ENCODE measurements at regions not wholly inside any gene's neighbourhood (a gene's known extent, or its start where the extent isn't known, plus 50 kb on each side); places are given as distances from the start of the nearest gene placed in this dataset.
"Not testable (repeated sequence)": the region's sequence is repeated elsewhere in the genome, so short reads cannot be mapped to it uniquely, and the experiment has no call there.

DNA sequence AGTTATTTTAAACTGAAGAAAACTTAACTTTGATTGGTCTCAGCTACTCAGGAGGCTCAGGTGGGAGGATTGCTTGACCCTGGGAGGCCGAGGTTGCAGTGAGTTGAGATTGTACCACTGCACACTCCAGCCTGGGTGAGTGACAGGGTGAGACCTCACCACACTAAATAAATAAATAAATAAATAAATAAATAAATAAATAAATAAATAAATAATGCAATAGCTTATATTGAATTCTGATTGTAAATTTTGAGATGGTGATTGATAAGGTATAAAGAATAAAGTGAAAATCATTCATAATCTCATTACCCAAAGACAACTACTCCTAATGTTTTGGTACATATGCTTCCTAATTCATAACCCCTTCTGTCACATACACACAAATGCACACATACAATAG is 58.1 kb downstream of the TUBA3C start:
- DNase-seq = no peak

DNA sequence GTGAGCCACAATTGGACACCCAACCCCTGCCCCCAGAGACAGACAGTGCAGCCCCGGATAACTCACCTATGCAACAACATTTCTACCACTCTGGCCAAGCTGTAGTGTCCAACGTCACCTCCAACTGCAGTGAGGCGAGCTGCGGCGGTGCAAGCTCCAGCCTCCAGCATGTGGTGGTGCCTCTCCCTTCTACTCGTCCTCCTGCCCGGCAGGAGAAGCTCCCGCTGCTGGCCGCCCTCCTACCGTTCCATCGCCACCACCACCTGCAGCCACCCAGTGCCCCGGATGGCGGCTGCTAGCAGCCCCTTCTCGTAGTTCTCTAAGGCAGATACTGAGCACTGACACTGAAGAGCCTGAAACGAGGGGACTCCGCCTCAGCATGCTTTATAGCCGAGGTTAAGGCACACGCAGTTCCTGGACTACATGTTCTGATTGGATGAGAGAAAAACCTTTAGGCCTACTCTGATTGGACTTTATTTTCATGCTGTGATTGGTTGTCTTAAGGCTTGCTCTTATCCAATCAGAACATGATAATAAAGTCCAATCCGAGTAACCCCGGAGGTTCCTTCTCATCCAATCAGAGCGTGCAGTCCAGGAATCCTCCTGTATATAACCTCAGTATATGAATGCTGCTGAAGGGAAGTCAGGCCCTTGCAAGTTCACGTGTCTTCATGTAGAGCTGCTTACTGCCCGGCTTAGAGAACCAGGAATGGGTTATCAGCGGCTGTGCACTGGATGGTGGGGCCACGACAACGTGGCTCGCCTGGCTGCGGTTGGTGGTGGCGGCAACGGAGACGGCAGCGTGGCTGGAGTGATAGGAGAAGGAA is 63.5 kb downstream of the TUBA3C start:
- no peak for DNase-seq

DNA sequence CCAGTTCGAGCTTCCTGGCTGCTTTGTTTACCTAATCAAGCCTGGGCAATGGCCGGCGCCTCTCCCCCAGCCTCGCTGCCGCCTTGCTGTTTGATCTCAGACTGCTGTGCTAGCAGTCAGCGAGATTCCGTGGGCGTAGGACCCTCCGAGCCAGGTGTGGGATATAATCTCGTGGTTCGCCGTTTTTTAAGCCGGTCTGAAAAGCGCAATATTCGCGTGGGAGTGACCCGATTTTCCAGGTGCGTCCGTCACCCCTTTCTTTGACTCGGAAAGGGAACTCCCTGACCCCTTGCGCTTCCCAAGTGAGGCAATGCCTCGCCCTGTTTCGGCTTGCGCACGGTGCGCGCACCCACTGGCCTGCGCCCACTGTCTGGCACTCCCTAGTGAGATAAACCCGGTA is 72.4 kb downstream of the TUBA3C start:
- not testable (repeated sequence) for DNase-seq

DNA sequence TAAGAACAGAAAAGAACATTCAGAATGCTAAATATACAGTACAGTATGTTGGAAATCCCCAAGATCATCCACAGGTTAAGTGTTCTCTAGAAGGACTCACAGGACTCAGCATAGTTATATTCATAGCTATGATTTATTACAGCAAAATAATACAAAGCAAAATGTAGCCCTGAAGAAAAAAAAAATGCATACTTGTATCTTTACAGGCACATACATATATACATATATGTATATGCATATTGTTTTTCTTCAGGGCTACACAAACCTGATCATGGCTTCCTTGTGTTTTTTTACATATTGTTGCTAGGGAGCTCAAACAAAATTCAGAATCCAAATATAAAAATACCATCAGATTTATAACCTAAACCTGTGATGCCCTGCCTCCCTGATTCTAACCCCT is 78.5 kb downstream of the TUBA3C start:
- no peak for DNase-seq

DNA sequence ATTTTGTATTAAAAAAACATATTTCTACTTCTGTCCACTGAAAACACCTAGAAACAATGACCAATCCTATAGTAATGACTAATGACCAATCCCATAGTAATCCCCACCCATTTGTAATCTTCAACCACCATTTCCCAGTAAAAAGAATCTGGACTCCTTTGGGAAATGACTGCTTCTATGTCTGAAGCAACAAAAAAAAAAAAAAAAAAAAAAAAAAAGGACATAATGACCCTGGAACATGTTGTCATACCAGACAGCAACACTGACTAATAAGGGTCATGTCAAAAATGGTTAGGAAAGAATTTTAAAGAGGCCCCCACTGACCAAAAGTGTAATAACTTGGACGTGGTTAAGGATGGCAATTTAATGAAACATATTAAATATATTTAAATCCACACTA is 88.3 kb downstream of the TUBA3C start:
- DNase-seq = no peak

DNA sequence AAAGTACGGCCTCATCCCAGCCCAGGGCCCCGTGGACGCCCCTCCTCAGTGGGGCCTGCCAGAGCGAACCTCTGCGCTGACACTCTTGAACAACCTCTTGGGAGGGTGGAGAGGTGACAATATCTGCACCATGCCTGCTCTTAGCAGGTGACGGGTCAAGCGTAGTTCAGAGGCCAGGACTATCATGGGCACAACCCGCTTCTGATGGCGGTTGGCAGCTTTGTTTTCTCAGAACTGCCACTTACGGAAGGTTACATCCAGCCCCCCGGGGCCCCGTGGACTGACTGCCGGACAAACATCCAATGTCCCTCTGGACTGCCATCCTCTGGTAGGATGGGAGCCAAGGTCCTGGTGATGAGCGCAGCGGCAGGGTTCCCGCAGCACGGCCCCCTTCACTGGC is 91.1 kb downstream of the TUBA3C start:
- DNase-seq = no peak

DNA sequence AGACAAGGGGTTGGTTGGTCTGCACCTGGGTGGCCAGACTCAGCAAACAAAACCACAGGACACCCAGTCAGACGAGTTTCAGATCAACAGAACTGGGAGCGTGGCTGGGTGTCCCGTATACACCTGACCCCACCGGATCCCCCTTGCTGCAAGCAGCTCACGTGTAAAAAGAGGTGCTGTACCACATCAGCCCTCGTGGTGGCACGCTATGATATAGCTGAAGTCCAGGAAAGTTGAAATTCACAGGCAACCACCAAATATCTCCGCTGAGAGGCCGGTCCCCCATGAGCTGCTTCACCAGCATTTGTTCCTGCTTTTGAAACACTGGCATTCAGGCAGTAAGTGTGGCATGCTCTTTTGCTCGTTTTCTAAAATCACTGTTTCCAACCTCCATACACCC is 92.3 kb downstream of the TUBA3C start:
- peak in 1 of 2 experiments; percentile 18 for DNase-seq

DNA sequence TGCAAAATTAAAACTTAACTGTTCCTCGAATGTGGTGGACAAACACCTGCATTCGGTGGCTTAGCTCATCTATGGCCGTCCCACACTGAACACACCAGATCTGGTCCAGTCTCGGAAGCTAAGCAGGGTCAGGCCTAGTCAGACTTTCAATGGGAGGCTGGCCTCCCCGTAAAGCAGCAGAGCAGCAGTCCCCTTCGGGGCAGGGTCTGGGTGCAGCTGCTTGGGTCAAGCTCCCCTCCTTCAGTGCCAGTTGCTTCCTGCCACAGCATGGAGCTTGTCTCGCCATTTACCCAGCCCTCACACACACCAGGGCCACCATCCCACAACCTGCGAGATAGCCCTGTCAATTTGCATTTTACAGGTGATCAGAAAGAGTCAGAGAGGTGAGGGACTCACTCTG is 93.2 kb downstream of the TUBA3C start:
- no peak for DNase-seq

DNA sequence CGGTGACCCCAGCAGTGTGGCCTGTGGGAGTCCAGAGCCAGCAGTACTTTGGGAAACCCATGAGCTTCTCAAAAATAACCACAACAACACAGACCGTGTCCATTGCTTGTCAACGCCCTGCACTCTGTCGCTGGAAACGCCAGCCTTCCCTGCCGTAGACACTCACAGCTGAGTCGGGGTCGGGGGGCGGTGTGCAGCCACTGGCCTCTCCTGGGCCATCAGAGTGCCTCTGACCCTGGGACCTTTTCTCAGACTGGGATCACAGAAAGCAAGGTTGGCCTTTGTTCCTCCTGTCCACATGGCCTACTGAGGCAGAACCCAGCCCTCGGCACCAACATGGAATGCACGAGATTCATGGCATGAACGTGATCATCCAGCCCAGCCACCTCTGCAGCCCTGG is 95.7 kb downstream of the TUBA3C start:
- DNase-seq = no peak

DNA sequence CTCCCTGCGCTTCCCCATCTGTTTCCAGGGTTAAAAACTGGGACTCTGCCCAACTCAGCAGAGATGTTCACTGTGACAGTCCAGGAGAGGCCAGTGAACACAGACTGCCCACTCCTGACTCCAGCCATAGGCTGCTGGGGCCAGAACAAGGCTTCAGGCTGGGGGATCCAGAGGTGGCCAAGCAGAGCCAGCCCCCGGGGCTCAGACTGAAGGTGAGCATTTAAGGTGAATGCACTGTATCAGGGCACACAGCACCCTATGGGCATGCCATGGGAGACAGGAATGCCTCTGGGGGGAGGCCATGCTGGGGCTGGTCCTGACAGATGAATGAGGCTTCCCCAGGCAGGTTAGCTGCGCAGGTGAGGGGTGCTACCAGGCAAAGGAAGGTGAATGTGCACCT is 96.4 kb downstream of the TUBA3C start:
- no peak for DNase-seq

DNA sequence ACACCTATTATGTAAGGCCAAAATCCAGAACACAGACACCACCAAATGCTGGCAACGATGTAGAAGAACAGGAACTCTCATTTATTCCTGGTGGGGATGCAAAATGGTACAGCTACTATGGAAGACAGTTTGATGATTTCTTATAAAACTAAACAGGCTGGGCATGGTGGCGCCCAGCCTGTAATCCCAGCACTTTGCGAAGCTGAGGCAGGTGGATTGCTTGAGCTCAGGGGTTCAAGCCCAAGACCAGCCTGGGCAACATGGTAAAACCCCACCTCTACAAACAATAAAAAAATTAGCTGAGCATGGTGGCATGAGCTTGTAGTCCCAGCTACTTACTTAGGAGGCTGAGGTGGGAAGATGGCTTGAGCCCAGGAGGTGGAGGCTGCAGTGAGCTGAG is 98.3 kb downstream of the TUBA3C start:
- no peak for DNase-seq

DNA sequence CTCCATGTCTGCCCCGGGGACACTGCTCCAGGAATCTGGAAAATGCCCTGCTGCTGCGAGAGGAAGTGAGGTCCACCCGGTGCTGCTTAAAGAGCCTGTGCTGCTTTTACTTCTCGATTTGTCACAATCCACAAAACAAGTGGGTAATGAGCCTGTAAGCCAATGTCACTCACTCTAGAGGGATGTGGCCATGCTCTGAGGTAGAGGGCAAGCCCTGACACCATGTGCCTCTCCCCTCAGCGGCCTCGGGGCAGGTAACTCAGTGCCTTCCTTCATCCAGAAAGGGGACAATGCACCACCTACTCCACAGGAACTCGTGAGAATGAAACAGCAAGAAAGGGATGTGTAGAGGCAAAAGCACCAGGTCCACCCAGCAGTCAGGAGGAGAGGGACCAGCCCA is 106.2 kb downstream of the TUBA3C start:
- DNase-seq = no peak

DNA sequence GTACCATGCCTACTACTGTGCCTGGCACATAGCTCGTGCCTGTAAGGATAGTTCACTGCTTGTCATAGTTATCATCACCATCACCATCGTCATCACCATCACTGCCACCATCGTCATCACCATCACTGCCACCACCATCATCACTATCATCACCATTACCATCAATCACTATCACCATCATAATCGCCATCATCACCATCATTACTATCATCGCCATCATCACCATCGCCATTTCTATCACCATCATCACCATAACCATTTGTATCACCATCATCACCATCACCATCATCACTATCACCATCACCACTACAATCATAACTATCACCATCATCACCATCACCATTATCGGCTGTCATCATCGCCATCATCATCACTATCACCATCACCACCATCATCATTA is 107.1 kb downstream of the TUBA3C start:
- DNase-seq = no peak

DNA sequence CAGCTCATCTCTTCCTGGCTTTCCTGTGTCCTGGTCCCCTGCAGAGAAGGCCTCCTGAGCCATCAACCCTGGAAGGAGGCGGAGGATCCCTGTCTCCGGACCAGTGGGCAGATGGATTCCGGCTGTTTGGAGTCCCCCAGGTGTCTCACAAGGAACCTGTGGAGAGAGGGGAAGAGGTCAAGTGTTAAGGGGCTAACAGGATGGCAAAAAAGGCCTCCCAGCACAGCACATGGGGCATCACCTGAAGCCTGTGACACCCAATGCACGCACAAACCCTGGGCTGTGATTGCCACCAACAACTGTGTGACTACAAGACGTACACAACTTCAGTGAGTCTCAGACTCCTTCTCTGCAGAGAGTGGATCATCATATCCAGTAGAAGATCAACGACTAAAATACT is 107.5 kb downstream of the TUBA3C start:
- DNase-seq = not testable (repeated sequence)

DNA sequence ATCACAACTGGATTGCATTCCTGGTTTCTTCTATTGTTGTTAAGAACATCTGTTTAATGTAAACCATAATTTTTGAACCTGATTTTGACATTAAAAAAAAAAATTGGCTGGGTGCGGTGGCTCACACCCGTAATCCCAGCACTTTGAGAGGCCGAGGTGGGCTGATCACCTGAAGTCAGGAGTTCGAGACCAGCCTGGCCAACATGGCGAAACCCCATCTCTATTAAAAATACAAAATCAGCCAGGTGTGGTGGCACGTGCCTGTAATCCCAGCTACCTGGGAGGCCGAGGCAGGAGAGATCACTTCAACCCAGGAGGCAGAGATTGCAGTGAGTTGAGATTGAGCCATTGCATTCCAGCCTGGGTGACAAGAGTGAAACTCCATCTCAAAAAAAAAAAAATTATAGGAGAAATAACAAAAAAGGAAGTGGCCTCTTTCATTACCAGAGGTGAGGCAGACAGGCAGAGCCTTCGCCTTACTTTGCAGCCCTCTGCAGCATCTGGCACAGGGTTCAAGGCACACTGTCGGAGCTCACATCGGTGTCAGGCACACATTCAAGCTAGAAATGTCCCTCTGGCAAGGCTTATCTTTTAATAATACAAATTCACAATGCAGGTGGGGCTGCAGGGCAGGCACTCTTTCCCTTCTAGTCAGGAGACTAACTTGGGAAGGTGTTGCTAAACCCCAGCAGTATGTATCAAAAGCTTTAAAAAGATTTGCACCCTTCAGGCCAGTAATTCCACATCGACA is 108.5 kb downstream of the TUBA3C start:
- not testable (repeated sequence) for DNase-seq

DNA sequence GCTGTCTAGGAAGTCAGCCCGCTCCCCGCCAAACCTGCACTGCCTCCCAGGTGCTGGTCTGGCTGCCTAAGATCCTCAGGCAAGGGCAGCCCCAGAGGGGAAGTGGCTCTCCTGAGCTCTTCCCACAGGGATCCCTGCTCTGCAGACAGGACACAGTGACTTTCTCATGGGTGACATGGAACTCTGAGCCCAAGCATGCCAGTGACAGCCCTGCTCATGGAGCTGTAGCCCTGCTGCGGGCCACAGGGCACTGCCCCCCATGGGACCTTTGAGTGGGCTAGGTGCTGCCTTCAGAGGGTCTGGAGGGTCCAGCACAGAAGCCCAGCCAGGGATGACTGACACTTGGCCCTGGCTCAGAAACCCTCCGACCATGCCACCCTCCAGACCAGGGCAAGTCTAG is 109.1 kb downstream of the TUBA3C start:
- DNase-seq = no peak

DNA sequence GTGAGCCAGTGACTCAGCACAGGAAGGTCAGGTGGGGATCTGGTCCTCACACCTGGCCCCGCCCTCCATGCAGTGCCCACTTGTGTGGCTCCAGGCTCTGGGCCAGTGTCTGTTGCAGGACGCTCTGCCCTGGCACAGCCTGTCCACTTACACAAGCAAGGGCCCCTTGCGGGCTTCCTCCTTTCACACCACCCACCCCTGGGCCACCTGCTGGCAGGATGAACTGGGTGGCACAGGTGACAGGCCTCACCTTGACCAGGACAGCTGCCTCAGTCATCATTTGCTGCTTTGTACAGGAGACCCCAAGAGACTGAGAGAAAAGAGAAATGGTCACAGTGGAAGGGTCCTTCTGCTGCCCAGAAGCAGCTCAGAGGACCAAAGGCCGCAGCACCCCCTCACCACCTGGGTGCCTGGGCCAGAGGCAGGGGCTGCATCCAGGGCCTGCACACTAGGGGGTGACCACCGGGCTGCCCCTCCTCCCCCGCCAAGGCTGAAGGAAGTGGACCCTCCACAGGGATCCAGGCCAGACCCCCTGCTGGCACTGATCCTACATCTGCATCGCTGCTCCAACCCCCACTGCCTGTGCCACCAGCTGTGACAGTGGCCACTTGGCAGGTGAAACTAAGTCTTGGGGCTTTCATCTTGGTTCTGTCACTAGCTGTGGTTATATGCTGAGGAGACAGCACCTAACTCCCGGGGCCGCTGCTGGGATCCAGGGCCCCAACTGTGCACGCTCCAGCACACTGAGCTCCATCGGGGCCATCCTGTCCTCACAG is 110.3 kb downstream of the TUBA3C start:
- DNase-seq = no peak

DNA sequence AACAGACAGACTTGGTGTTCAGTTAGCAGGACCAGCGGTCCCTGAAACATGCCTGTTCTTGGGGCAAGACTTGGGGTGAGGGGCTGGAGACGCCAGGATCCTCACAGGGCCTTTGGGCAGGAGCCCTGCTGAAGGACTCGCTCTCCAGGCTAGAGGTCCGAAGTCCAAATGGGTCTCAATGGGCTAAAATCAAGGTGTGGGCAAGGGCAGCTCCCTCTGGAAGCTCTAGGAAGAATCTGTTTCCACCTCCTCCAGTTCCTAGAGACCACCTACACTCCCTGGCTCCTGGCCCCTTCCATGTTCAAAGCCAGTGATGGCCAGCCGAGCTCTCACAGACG is 111.3 kb downstream of the TUBA3C start:
- no peak for DNase-seq

DNA sequence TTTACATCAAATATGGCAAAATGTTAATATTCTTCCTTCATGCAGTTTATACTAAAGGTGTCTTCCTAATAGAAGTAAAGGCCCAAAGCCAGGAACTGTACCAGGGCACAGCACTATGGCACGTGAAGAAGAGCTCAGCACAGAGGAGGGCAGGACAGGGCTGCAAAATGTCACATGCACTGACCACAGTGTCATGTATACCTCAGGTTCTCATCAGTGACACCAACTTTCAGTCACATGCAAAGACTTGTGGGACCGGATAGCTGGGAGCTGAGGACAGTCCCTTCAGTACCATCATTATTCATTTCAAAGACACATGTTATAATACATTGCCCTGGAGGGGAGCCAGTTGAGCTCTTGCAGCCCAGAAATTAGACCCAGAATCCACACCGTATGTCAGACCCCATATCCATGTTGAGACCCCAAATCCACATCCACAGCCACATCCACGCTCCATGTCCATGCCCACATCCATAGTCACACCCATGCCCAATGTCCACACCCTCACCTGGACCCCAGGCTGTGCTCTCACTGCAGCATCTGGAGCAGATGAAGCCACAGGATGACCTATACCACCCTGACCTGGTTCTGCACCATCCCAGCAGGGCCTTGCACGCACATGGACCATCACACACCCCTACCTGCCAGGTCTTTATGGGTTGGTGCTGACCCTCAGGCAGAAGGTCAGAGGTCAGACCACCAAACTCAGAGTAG is 111.8 kb downstream of the TUBA3C start:
- no peak for DNase-seq

DNA sequence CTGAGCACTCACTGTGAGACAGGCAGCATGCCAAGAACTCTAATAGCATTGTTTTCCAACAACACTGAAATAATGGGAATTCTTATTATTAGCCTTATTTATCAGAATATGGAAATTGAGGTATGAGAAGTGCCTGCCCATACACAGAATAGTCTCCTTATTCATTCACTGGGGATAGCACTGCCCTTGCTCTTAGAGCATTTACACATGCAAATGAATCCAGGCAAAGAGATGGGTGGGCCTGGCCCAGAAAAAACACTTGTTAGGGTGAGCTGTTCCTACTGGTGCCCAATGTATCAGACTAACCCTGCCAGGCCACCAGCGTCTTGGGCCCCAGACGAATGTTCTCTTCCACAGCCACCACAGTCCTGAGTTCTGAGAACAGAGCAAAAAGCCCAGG is 112.9 kb downstream of the TUBA3C start:
- no peak for DNase-seq

DNA sequence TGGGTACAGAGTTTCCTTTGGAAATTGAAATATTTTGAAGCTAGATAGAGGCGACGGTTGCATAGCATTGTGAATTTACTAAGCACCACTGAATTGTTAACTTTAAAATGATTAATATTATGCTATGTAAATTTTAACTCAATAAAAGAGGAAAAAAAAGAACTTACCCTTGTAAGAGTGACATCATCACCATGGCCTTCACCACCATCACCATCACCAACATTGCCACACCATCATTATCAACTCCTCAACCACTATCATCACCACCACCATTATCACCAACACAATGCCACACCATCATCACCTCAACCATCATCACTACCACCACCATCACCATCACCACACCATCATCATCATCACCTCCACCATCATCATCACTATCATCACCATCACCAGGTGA is 113.9 kb downstream of the TUBA3C start:
- DNase-seq = no peak

DNA sequence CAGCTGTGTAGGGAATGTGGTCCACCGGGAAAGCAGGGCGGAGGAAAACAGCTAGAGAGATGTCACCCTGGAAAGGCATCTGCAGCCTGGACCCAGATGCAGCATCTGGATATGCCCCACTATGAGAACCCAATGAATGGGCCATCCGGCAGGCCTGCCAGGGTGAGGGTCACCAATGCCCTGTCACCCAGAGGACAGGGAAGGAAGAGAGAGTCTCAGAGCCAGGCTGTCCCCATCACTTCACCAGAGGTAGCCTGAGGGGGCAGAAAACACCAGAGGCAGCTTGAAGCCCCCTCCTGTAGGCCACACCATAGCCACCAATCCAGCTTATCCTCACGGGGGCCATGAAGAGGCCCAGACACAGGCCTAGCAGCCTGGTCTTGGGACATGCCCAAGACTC is 118.8 kb downstream of the TUBA3C start:
- no peak for DNase-seq

DNA sequence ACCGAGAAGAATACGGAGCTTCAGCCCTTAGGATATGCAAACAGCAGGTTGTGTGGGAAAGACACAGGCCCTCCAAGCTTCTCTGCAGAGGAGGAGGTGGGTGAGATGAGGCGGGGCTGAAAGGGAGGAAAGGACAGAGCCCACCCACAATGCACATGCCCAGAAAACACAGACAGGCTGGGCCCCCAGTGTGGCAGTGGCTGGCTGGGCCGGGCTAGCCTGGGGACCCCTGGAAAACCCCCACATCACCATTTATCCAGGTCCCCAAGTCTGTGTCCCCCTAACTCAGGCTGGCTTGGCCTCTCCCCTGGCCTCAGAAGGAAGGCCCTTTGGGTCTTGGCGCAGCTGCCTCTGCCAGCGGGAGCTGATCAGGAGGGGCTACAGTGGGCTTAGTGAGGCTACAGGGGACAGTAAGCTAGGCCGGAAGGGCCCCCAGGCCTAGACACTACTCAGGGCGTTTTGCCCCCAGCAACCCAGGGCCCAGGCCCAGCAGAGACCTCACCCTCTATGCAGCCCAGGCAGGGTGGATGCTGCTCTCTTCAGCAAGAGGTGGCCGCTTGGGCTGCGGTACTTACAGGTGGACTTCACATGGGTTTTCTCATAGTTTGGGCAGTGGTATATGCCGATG is 119.5 kb downstream of the TUBA3C start:
- DNase-seq = no peak
